ENCODE measurements at regions not wholly inside any gene's neighbourhood (a gene's known extent, or its start where the extent isn't known, plus 50 kb on each side); places are given as distances from the start of the nearest gene placed in this dataset.

GRCh38 chr11:64475145-64475544 lies 80.6 kb upstream of the SLC22A11 start:
- WGBS (ENCODE audit: insufficient coverage, low coverage, missing lambda C conversion rate): 64% methylated on average over 11 of the region's 11 CpGs
- in situ Hi-C loops (cut with MboI): no loop called here
- Histone ChIP-seq H3K79me2 (ENCODE audit: control insufficient read depth, insufficient read depth, low read length) (no peaks in the 10 kb centered on the region), H3K9me1 (ENCODE audit: control insufficient read depth, insufficient read depth, low read length) (no peaks in the 10 kb centered on the region), H3K4me3 (no peak overlapping the region), H3K27ac (ENCODE audit: extremely low read depth, low read depth, low read length) (no peak overlapping the region), H2AFZ (ENCODE audit: low read depth, low read length) (no peak overlapping the region), H3K4me2 (ENCODE audit: insufficient read depth, low read length) (no peak overlapping the region), H3K9ac (ENCODE audit: insufficient read depth in 1 of 2, low read depth in 2 of 2, low read length in 2 of 2) (no peak overlapping the region), H3K9me3 (replicated peaks; ENCODE audit: control insufficient read depth, insufficient read depth, low read depth, low read length) (no peaks in the 10 kb centered on the region), H4K20me1 (replicated peaks; ENCODE audit: control insufficient read depth, insufficient read depth, low read length) (no peaks in the 10 kb centered on the region), H3K36me3 (ENCODE audit: control insufficient read depth, insufficient read depth, low read length) (no peaks in the 10 kb centered on the region), H3K27me3 (ENCODE audit: control insufficient read depth in 2 of 2, insufficient read depth in 2 of 2, low read length in 2 of 2) (peaks cover 5 to 33% of the 10 kb centered on the region in 2 experiments; a peak in 3 of 5 replicates), H3K4me1 (replicated peaks in 1 of 2; ENCODE audit: control insufficient read depth in 2 of 2, insufficient read depth in 2 of 2, low read length in 2 of 2) (peaks cover 10 to 11% of the 10 kb centered on the region in 2 experiments; a peak in 4 of 5 replicates)
- no peak for TF ChIP-seq POLR3A (IDR thresholded peaks at IDR 0.05; ENCODE audit: borderline replicate concordance, extremely low read depth, insufficient read depth, insufficient read length)
- TF ChIP-seq RNF2 (IDR thresholded peaks at IDR 0.05): no peak
- no peak for TF ChIP-seq SNRNP70 (optimal IDR thresholded peaks at IDR 0.05; ENCODE audit: low read depth, low read length)
- no peak for TF ChIP-seq ELF2 (CRISPR knock-in tag; IDR thresholded peaks at IDR 0.05)
- TF ChIP-seq IRF1 (CRISPR knock-in tag; IDR thresholded peaks at IDR 0.05; ENCODE audit: borderline replicate concordance): no peak
- no peak for TF ChIP-seq MYNN (IDR thresholded peaks at IDR 0.05)
- no peak for TF ChIP-seq MYNN (CRISPR knock-in tag; IDR thresholded peaks at IDR 0.05)
- TF ChIP-seq CHD2 (IDR thresholded peaks at IDR 0.05; ENCODE audit: low read depth, low read length): no peak
- no peak for TF ChIP-seq ZBTB43 (CRISPR knock-in tag; IDR thresholded peaks at IDR 0.05)
- no peak for ATAC-seq
- ChIA-PET POLR2A (interaction anchor here (0.7 kb wide), 2 partner anchors 41 to 68 kb away, joined by 3 read pairs; no protein-coding TSS in a partner anchor), CTCF (ENCODE audit: low intra/inter-chr PET ratio) (no interaction called here)
- no peak for DNase-seq (ENCODE audit: extremely low read depth in 1 of 4, low spot score in 3 of 4)
- intact Hi-C loops (cut with micrococcal nuclease): no loop called here
- no TSS peak for BruUV-seq (replicated peaks)
- FAIRE-seq: no peak

Measured in K562 (cell line).